Inferior parietal cortex (tissue), 1 donor: ENCODE measurements at regions not wholly inside any gene's neighbourhood (a gene's known extent, or its start where the extent isn't known, plus 50 kb on each side); places are given as distances from the start of the nearest gene placed in this dataset.
"Not testable (repeated sequence)": the region's sequence is repeated elsewhere in the genome, so short reads cannot be mapped to it uniquely, and the experiment has no call there.

Source experiments
- DNase-seq: peaks from one replicate; pipeline ENCODE4 v3.0.0-alpha.2; 2016; ENCODE audit errors: extremely low spot score

GRCh38 chr16:64724339-64724738 is 397.5 kb downstream of the CDH11 start:
- DNase-seq, result no peak

GRCh38 chr16:64718486-64718885 is 403.4 kb downstream of the CDH11 start:
- DNase-seq, result no peak

- DNase-seq, result no peak
Measured at GRCh38 chr16:64717871-64718270, 404.0 kb downstream of the CDH11 start.

- DNase-seq, result no peak
Measured at GRCh38 chr16:64715624-64716023, 406.2 kb downstream of the CDH11 start.

GRCh38 chr16:64712026-64712425 is 409.8 kb downstream of the CDH11 start:
- no peak for DNase-seq

DNA sequence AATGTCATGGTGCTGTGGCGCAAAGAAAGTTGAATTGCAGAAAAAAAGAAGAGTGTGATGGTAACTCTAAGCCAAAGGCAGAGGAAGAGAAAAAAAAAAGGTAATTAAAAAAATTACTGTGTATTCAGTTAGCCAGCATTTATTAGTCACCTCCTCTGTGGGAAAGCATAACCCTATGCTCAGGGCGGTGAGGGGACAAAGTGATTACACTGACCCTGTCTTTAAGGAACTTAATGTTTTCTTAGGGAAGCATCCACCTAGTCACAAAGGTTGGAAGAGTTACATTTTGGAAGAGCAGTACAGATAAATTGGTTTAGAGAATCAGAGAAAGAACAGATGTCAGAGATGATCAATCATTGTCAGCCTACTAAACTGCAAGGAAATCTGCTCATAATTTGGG is 410.3 kb downstream of the CDH11 start:
- DNase-seq, result no peak

- no peak for DNase-seq
Measured at GRCh38 chr16:64711026-64711425, 410.8 kb downstream of the CDH11 start.

DNA sequence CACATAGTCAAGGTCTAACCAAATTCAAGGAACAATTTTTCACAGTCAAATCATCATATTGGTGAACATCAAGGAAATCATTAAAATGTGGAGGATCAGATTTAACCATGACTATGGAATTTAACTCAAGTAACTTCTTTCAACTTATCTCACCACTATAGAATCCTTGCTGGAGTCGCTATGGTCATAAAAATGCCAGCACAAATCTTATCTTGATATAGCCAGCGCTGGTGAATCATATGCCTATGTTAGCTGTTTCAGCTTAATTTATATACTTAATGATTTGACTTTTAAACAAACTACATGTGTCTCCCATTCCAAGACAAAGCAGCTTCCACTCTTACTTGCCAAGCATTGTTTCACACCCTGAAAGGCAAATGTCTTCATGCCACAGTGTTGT is 416.4 kb downstream of the CDH11 start:
- DNase-seq, result no peak

GRCh38 chr16:64704386-64704785 is 417.5 kb downstream of the CDH11 start:
- DNase-seq, result no peak

DNA sequence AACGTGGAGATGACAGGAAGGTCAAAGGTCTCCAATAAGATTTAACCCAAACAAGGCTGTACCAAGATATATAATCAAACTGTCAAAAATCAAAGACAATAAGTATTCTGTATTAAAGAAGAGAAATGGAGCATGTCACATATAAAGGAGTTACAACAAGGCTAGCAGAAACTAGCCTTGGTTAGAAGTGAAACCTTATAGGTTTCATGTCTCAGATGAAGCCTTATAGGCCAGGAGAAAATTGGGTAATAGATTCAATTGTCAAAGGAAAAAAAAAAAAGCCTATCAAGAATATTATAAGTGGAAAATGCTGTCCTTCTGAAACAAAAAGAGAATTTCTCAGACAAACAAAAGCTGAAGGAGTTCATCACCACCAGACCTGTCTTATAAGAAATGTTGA is 419.4 kb downstream of the CDH11 start:
- DNase-seq, result no peak

GRCh38 chr16:64700628-64701027 is 421.2 kb downstream of the CDH11 start:
- DNase-seq, result no peak

DNA sequence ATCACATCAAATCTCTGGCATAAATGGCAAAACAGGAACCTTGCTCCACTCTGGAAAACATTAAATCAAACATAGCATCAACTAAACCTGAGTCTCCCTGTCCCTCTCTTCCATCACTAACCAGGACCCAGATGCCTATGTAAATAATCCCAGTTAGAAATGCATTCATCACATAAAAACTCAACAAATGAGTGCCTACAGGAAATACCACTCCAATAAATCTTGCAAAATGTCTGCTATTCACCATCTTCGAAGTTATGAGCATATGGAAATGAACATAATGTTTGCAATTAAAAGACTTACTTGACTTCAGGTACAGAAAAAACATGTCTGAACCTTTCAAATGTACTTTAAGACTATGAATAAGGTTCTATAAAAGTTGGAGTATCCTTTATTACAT is 425.0 kb downstream of the CDH11 start:
- DNase-seq, result no peak

DNA sequence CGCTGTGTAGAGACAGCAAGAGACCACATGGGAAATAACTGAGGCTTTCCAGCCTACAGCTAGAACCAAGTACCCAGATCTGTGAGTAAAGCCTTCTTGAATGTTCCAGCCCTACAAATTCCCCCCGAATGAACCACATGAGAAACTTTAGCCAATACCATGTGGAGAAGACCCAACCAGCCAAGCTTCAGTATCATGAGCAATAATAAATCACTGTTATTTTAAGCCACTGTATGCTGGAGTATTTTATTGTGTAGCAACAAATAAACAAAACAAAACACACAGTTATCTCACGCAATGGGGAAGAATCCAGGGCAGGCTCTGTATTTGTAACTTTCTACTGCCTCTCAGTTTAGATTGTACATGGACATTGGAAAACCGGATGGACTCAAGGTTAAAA is 426.2 kb downstream of the CDH11 start:
- no peak for DNase-seq

- DNase-seq, result no peak
Measured at GRCh38 chr16:64693946-64694345, 427.9 kb downstream of the CDH11 start.

GRCh38 chr16:64687786-64688185 is 434.1 kb downstream of the CDH11 start:
- DNase-seq, result no peak

DNA sequence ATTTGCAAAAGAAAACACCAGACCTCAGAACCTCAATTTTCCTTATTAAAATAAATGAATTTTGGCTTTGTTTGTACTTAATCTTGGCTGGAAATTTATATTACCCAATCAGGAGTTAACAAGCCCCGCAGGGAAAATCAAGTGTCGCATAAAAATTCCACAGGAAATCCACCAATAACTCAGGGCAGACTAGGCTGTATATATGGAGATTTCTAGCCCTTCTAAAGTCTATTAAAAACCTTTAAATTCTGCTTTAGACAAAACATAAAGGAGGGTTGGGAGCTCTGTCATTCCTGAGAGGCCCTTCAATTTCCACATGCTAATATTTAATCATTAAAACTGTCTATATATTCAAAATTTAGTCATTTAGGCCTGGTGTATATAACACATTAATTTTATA is 434.7 kb downstream of the CDH11 start:
- no peak for DNase-seq

DNA sequence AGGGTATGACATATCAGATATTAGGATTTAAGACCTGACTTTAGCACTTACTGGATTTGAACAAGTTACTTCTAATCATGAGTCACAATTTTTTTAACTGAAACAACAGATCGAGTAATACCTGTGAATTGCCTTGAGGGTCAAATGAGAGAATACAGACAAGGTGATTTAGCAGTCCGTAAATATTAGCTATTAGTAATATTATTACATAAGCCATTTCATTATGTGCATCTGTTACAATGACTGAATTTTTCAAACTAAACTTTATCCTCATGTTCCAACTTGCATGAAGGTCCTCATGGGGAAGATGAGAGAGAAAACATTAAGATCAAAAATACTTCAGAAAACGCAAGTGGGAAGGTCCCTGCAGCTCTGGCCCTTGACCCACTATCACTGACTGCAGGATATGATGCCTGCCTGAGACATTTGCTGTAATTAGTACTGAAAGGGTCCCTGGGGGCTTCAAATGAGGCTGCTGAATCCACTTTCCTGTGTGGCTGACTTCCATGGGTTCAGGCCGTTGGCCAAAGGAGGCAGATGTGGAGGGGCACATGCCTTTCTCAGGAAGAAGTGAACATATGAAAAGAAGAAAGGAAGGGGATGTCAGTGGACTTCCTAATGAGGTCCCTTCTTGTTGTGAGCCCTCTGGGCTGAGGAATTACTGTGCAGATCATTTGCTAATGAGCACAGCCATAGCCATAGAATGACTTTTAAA is 441.7 kb downstream of the CDH11 start:
- DNase-seq, result no peak

GRCh38 chr16:64669573-64669972 is 452.3 kb downstream of the CDH11 start:
- no peak for DNase-seq

- DNase-seq, result no peak
Measured at GRCh38 chr16:64667334-64667877, 454.5 kb downstream of the CDH11 start.

DNA sequence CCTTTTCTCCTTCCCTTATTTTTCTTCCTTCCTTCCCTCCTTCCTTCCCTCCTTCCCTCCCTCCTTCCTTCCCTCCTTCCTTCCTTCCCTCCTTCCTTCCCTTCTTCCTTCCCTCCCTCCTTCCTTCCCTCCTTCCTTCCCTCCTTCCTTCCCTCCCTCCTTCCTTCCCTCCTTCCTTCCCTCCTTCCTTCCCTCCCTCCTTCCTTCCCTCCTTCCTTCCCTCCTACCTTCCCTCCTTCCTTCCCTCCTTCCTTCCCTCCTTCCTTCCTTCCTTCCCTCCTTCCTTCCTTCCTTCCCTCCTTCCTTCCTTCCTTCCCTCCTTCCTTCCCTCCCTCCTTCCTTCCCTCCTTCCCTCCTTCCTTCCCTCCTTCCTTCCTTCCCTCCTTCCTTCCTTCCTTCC is 459.6 kb downstream of the CDH11 start:
- not testable (repeated sequence) for DNase-seq

DNA sequence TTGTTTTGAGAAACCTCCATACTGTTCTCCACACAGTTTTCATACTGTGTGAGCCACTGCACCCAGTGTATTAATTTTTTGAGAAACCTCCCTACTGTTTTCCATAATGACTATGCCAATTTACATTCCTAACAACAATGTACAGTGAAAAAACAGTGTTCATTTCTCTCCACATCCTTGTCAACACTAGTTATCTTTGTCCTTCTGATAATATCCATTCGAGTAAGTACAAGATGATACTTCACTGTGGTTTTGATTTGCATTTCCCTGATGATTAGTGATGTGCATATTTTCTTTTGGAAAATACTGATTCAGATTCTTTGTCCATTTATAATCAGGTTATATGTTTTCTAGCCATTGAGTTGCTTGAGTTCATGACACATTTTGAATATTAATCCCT is 462.0 kb downstream of the CDH11 start:
- no peak for DNase-seq

GRCh38 chr16:64657316-64658011 is 464.4 kb downstream of the CDH11 start:
- DNase-seq, result no peak

DNA sequence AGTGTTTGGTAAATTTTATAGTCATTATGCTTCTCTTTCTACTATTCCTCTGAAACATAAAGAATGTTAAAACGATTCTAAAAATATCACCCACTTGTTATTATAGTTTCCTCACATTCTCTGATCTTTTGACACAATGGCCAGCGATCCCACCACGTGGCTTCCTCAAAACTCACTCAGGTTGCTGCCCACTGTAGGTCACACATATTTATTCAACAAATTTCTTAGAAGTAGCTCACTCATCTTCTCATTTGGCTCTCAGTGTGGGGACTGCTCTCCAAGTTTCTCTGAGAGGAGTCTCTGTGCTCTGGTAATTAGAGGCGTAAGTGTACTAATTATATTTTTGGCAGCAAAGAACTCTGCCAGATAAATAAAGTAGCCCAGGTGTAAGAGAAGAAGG is 465.4 kb downstream of the CDH11 start:
- DNase-seq, result no peak
